K562 (cell line): ENCODE measurements at regions not wholly inside any gene's neighbourhood (a gene's known extent, or its start where the extent isn't known, plus 50 kb on each side); places are given as distances from the start of the nearest gene placed in this dataset.

Source experiments
- ATAC-seq: fragments of 200-7000 bp; cut with Tn5 transposase; 3 replicates; pipeline ENCODE4 v1.9.1; 2020; ENCODE audit warnings: moderate library complexity
- BruUV-seq: library from RNA; stranded (reverse); fragments of 400-500 nt; replicated peaks from 2 replicates; lab custom pipeline; 2021; lab: Mats Ljungman, UMichigan
- CTCF ChIA-PET: fragments of 300-600 bp; formaldehyde crosslinking; extraction: SDS; loops from one replicate; lab custom pipeline; 2021; ENCODE audit warnings: low intra/inter-chr PET ratio; lab: Yijun Ruan, JAX
- POLR2A ChIA-PET: fragments of 300-600, 350-650 bp; sonication (Branson Sonifier 250); formaldehyde crosslinking; extraction: SDS; loops from one replicate; lab custom pipeline; 2021; ENCODE audit warnings: antibody characterized with exemption, inconsistent platforms; lab: Yijun Ruan, JAX
- DNase-seq, 4 experiments: peaks; one replicate each; pipeline versions ENCODE4 v3.0.0 to v3.0.0-alpha.2; 2011 to 2018; ENCODE audit warnings: low spot score in 3 of 4, mixed read lengths in 3 of 4; ENCODE audit errors: extremely low read depth in 1 of 4
- FAIRE-seq: peaks from 2 replicates; lab custom pipeline; 2011; peaks lifted over from hg19 to GRCh38; lab: Jason Lieb, UNC
- H2AFZ ChIP-seq: 2 replicates; pipeline ENCODE4 v1.6.0; 2011; ENCODE audit warnings: low read depth, low read length, control low read depth, inconsistent platforms
- H3K27ac ChIP-seq: fragments of 200-600 bp; 3 replicates; pipeline ENCODE4 v1.8.0; 2011; ENCODE audit warnings: low read depth, mild to moderate bottlenecking, control low read depth, inconsistent platforms, low read length, moderate library complexity, mixed read lengths; ENCODE audit errors: extremely low read depth
- H3K27me3 ChIP-seq, 2 experiments: fragments of 300-600 bp in 1 of 2; 2 replicates in 1 of 2; 3 replicates in 1 of 2; pipeline versions ENCODE4 v1.6.0 to v1.8.0; 2011; ENCODE audit warnings: inconsistent platforms in 2 of 2, low read length in 2 of 2, mild to moderate bottlenecking in 1 of 2, mixed read lengths in 1 of 2, moderate library complexity in 1 of 2; ENCODE audit not compliant: control insufficient read depth in 2 of 2, insufficient read depth in 2 of 2
- H3K36me3 ChIP-seq: fragments of 300-600 bp; 3 replicates; pipeline ENCODE4 v1.8.0; 2011; ENCODE audit warnings: mild to moderate bottlenecking, low read length, inconsistent platforms; ENCODE audit not compliant: control insufficient read depth, insufficient read depth
- H3K4me1 ChIP-seq, 2 experiments: fragments of 200-600 bp in 1 of 2; replicated peaks in 1 of 2; 2 replicates in 1 of 2; 3 replicates in 1 of 2; pipeline versions ENCODE4 v1.5.1 to v1.8.0; 2011; ENCODE audit warnings: inconsistent platforms in 2 of 2, low read length in 2 of 2, mild to moderate bottlenecking in 1 of 2, mixed read lengths in 1 of 2, moderate library complexity in 1 of 2; ENCODE audit not compliant: control insufficient read depth in 2 of 2, insufficient read depth in 2 of 2
- H3K4me2 ChIP-seq: 2 replicates; pipeline ENCODE4 v1.6.1; 2011; ENCODE audit warnings: low read length, control low read depth, inconsistent platforms, mixed read lengths; ENCODE audit not compliant: insufficient read depth
- H3K4me3 ChIP-seq: fragments of 200-600 bp; sonication (generic), shearing (Covaris generic); 2 replicates; pipeline ENCODE4 v1.5.1; 2016; ENCODE audit warnings: control low read depth, inconsistent platforms
- H3K79me2 ChIP-seq: fragments of 200-600 bp; 3 replicates; pipeline ENCODE4 v1.8.0; 2011; ENCODE audit warnings: low read length, inconsistent platforms; ENCODE audit not compliant: control insufficient read depth, insufficient read depth
- H3K9ac ChIP-seq, 2 experiments: 2 replicates each; pipeline versions ENCODE4 v1.6.0 to v1.6.1; 2011; ENCODE audit warnings: low read depth in 2 of 2, low read length in 2 of 2, control low read depth in 1 of 2, inconsistent platforms in 1 of 2, mild to moderate bottlenecking in 1 of 2, mixed read lengths in 1 of 2; ENCODE audit not compliant: insufficient read depth in 1 of 2
- H3K9me1 ChIP-seq: one replicate; pipeline ENCODE4 v1.6.0; 2011; ENCODE audit warnings: inconsistent platforms, mild to moderate bottlenecking, low read length, moderate library complexity; ENCODE audit not compliant: control insufficient read depth, insufficient read depth
- H3K9me3 ChIP-seq: replicated peaks from 2 replicates; pipeline ENCODE4 v1.5.1; 2011; ENCODE audit warnings: low read depth, low read length, inconsistent platforms; ENCODE audit not compliant: control insufficient read depth, insufficient read depth
- H4K20me1 ChIP-seq: replicated peaks from 2 replicates; pipeline ENCODE4 v1.6.1; 2011; ENCODE audit warnings: low read length, inconsistent platforms, mixed read lengths; ENCODE audit not compliant: control insufficient read depth, insufficient read depth
- CHCHD3 ChIP-seq: fragments of 250-450 bp; sonication (Bioruptor Pico); IDR thresholded peaks from 2 replicates; pipeline ENCODE4 v2.1.2; 2022; ENCODE audit warnings: mild to moderate bottlenecking
- ESRRA ChIP-seq: fragments of 450-650 bp; IDR thresholded peaks from 2 replicates; pipeline ENCODE4 v1.6.1; 2014; ENCODE audit warnings: low read depth, mild to moderate bottlenecking, moderate library complexity, borderline replicate concordance
- ESRRB ChIP-seq: fragments of 250-450 bp; sonication (Bioruptor Pico); IDR thresholded peaks from 2 replicates; pipeline ENCODE4 v1.5.0; 2020; ENCODE audit warnings: mild to moderate bottlenecking, moderate library complexity, borderline replicate concordance
- ETS2 ChIP-seq: IDR thresholded peaks from 2 replicates; pipeline ENCODE4 v1.6.1; 2016; ENCODE audit warnings: borderline replicate concordance, missing genetic modification characterization, mild to moderate bottlenecking, moderate library complexity, missing compliant biosample characterization; ENCODE audit not compliant: poor library complexity, severe bottlenecking
- HEY1 ChIP-seq: fragments of 250-450 bp; sonication (Bioruptor Pico); IDR thresholded peaks from 2 replicates; pipeline ENCODE4 v1.5.0; 2020; ENCODE audit warnings: mild to moderate bottlenecking, moderate library complexity, borderline replicate concordance
- KAT7 ChIP-seq: sonication (generic); formaldehyde crosslinking; IDR thresholded peaks from 2 replicates; pipeline ENCODE4 v1.8.0; 2022; ENCODE audit warnings: missing genetic modification reagents, mild to moderate bottlenecking, borderline replicate concordance
- KAT8 ChIP-seq: fragments of 450-650 bp; IDR thresholded peaks from 2 replicates; pipeline ENCODE4 v1.6.1; 2016; ENCODE audit warnings: low read depth, mild to moderate bottlenecking
- KDM4B ChIP-seq, 2 experiments: fragments of 450-650 bp in 1 of 2; sonication (generic) in 1 of 2; IDR thresholded peaks; 2 replicates each; pipeline ENCODE4 v1.6.1; 2016 to 2017; ENCODE audit warnings: borderline replicate concordance in 2 of 2, antibody characterized with exemption in 1 of 2, low read depth in 1 of 2, mild to moderate bottlenecking in 1 of 2
- MED1 ChIP-seq: sonication (generic); formaldehyde crosslinking; IDR thresholded peaks from 2 replicates; pipeline ENCODE4 v1.8.1; 2023; ENCODE audit warnings: missing genetic modification reagents, borderline replicate concordance
- MITF ChIP-seq: IDR thresholded peaks from 2 replicates; pipeline ENCODE4 v1.6.1; 2014; ENCODE audit warnings: antibody characterized with exemption
- PHF21A ChIP-seq: fragments of 450-650 bp; IDR thresholded peaks from 2 replicates; pipeline ENCODE4 v1.6.1; 2017; ENCODE audit warnings: low read depth, borderline replicate concordance
- RB1 ChIP-seq: fragments of 450-650 bp; IDR thresholded peaks from 2 replicates; pipeline ENCODE4 v1.6.1; 2017; ENCODE audit warnings: low read depth, mild to moderate bottlenecking
- UBTF ChIP-seq, 2 experiments: IDR thresholded peaks; 2 replicates each; pipeline ENCODE4 v1.6.1; 2012; ENCODE audit warnings: improper control_type of control experiment in 2 of 2, low read depth in 2 of 2, low read length in 2 of 2, borderline replicate concordance in 1 of 2
- ZNF445 ChIP-seq: fragments of 250-450 bp; sonication (Bioruptor Pico); IDR thresholded peaks from 2 replicates; pipeline ENCODE4 v1.4.0; 2020; ENCODE audit warnings: low read depth, mild to moderate bottlenecking, moderate library complexity
- ZSCAN29 ChIP-seq: fragments of 450-650 bp; IDR thresholded peaks from 2 replicates; pipeline ENCODE4 v1.6.1; 2017
- WGBS: fragments of 100-300 bp; shearing (Covaris generic); methylation state at CpG from one replicate; pipeline ENCODE4 v1.1.6; 2016; ENCODE audit warnings: low coverage, mixed read lengths; ENCODE audit not compliant: insufficient coverage; ENCODE audit errors: missing lambda C conversion rate; 5-methylcytosine and 5-hydroxymethylcytosine counted together
- in situ Hi-C: fragments of 300-500 bp; cut with MboI; formaldehyde crosslinking; loops from 4 replicates; pipeline ENCODE4 v1.15.0; 2018; ENCODE audit warnings: inconsistent platforms, mixed read lengths
- intact Hi-C: fragments of 100-400 bp; cut with micrococcal nuclease; formaldehyde crosslinking; loops from 2 replicates; pipeline ENCODE4 v1.14.2; 2022

- WGBS, result 0% methylated on average over 4 of the region's 4 CpGs
- intact Hi-C loops (no loop called here), in situ Hi-C loops (no loop called here)
- no peak for DNase-seq
- no peak for TF ChIP-seq KDM4B (IDR thresholded peaks at IDR 0.05; ENCODE audit: borderline replicate concordance in 2 of 2, low read depth in 1 of 2)
- TF ChIP-seq ZNF445 (CRISPR knock-in tag), result no peak
- no peak for TF ChIP-seq CHCHD3 (CRISPR knock-in tag)
- no peak for TF ChIP-seq MED1 (CRISPR knock-in tag)
- TF ChIP-seq RB1, result no peak
- no peak for TF ChIP-seq KAT8
- no peak for TF ChIP-seq UBTF (IDR thresholded peaks at IDR 0.05; ENCODE audit: borderline replicate concordance in 1 of 2, low read depth in 2 of 2, low read length in 2 of 2)
- TF ChIP-seq MITF, result no peak
- no peak for TF ChIP-seq PHF21A
- TF ChIP-seq ETS2 (tag), result no peak
- TF ChIP-seq ESRRA, result no peak
- no peak for TF ChIP-seq ZSCAN29
- no peak for TF ChIP-seq ESRRB (CRISPR knock-in tag)
- no peak for TF ChIP-seq KAT7 (CRISPR knock-in tag)
- no peak for TF ChIP-seq HEY1 (CRISPR knock-in tag)
- no peaks in the 10 kb centered on the region for H3K9me1 ChIP-seq
- no peak overlapping the region for H3K4me2 ChIP-seq
- POLR2A ChIA-PET, result interaction anchor here (0.7 to 1.1 kb wide), 2 partner anchors 11 to 35 kb away, joined by 3 to 4 read pairs; no protein-coding TSS in a partner anchor
- no peaks in the 10 kb centered on the region for H3K9me3 ChIP-seq
- peaks cover 14 to 40% of the 10 kb centered on the region in 2 experiments for H3K27me3 ChIP-seq
- no peaks in the 10 kb centered on the region for H3K79me2 ChIP-seq
- H3K4me3 ChIP-seq, result no peak overlapping the region
- H3K9ac ChIP-seq, result no peak overlapping the region
- no peaks in the 10 kb centered on the region for H4K20me1 ChIP-seq
- H2AFZ ChIP-seq, result no peak overlapping the region
- no peaks in the 10 kb centered on the region for H3K4me1 ChIP-seq
- BruUV-seq, result no TSS peak
- no peak overlapping the region for H3K27ac ChIP-seq
- no peak for ATAC-seq
- CTCF ChIA-PET, result no interaction called here
- no peak for FAIRE-seq
- H3K36me3 ChIP-seq, result no peaks in the 10 kb centered on the region
These were observed 104.7 kb upstream of the CRHR1 start for GRCh38 chr17:45679426-45679825.
